Epithelial cell of esophagus (primary cell): ENCODE measurements at regions not wholly inside any gene's neighbourhood (a gene's known extent, or its start where the extent isn't known, plus 50 kb on each side); places are given as distances from the start of the nearest gene placed in this dataset.

Experiments used
- DNase-seq: peaks from one replicate; pipeline ENCODE4 v3.0.0; 2010; ENCODE audit warnings: low read depth
- H3K4me3 ChIP-seq: 2 replicates; pipeline ENCODE4 v1.5.1; 2011; ENCODE audit warnings: mild to moderate bottlenecking, low read length, control low read depth
- TF ChIP-seq, protein P1 (sequence below): IDR thresholded peaks from 2 replicates; pipeline ENCODE4 v1.5.1; 2011; ENCODE audit warnings: low read depth, mild to moderate bottlenecking, low read length, control low read depth, inconsistent platforms; ENCODE audit not compliant: insufficient read depth; ENCODE audit errors: missing control alignments

DNA sequence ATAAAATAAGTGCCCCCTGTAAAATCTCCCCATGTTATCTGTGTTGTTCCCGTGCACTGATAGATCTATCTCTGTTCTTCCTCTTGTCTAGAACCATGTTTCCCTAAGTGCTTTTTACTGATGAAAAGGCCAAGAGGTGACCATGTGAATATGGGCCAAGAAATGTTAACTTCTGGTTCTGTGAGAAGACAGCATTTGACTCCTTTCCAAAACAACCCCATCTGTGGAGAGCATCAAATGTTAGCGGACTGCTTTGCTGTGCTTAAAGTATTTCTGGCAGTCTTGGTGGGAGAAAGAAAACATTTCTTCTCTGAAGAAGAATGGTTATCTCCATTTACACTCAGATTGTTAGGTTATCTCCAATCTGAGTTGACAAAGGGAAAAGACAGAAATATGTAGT lies 58.6 kb upstream of the GUCY1A2 start:
- TF ChIP-seq, protein P1, sequence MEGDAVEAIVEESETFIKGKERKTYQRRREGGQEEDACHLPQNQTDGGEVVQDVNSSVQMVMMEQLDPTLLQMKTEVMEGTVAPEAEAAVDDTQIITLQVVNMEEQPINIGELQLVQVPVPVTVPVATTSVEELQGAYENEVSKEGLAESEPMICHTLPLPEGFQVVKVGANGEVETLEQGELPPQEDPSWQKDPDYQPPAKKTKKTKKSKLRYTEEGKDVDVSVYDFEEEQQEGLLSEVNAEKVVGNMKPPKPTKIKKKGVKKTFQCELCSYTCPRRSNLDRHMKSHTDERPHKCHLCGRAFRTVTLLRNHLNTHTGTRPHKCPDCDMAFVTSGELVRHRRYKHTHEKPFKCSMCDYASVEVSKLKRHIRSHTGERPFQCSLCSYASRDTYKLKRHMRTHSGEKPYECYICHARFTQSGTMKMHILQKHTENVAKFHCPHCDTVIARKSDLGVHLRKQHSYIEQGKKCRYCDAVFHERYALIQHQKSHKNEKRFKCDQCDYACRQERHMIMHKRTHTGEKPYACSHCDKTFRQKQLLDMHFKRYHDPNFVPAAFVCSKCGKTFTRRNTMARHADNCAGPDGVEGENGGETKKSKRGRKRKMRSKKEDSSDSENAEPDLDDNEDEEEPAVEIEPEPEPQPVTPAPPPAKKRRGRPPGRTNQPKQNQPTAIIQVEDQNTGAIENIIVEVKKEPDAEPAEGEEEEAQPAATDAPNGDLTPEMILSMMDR = no peak
- no peak for DNase-seq
- no peak overlapping the region for H3K4me3 ChIP-seq

DNA sequence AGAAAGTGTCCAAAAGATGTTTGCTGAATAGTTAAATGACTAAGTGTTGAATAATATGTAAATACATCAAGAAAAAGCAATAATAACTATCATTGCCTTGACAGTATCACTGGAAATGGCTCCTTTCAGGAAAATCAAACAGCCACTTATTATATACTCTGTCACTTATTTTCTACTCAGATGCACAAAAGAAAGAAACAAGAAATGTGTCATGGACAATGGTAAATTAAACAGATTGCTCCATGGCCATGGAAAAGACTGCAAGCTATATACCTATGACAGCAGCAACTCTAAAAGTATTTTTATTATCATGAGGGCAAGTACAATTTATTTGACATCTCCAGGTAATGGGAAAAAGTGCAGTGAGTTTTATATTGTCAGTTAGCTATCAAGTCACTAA lies 52.9 kb upstream of the GUCY1A2 start:
- DNase-seq = no peak
- H3K4me3 ChIP-seq = no peak overlapping the region
- TF ChIP-seq, protein P1 = no peak
